CD4-positive, alpha-beta memory T cell (primary cell): ENCODE measurements at regions not wholly inside any gene's neighbourhood (a gene's known extent, or its start where the extent isn't known, plus 50 kb on each side); places are given as distances from the start of the nearest gene placed in this dataset.

ENCODE experiments used
- CTCF ChIA-PET: fragments of 350-600 bp; sonication (Branson Sonifier 250); formaldehyde crosslinking; loops from one replicate; lab custom pipeline; 2021; ENCODE audit warnings: inconsistent platforms; ENCODE audit not compliant: partially characterized antibody; lab: Charles Lee
- POLR2A ChIA-PET: fragments of 350-600 bp; sonication (Branson Sonifier 250); formaldehyde crosslinking; loops from one replicate; lab custom pipeline; 2021; ENCODE audit not compliant: partially characterized antibody; lab: Charles Lee
- DNase-seq, 5 donors: peaks; one replicate each; pipeline versions ENCODE4 v3.0.0 to v3.0.0-alpha.2; 2020 to 2022; ENCODE audit warnings: mixed read lengths in 1 of 5
- H3K27ac ChIP-seq: one replicate; pipeline ENCODE4 v1.7.0; 2013; ENCODE audit warnings: low read depth, low read length
- H3K27me3 ChIP-seq: 2 replicates; pipeline ENCODE4 v1.7.0; 2013; ENCODE audit warnings: mild to moderate bottlenecking, low read length, moderate library complexity; ENCODE audit not compliant: insufficient read depth
- H3K36me3 ChIP-seq: 2 replicates; pipeline ENCODE4 v1.7.0; 2013; ENCODE audit warnings: mild to moderate bottlenecking, low read length, moderate library complexity; ENCODE audit not compliant: insufficient read depth
- H3K4me1 ChIP-seq: 2 replicates; pipeline ENCODE4 v1.7.0; 2013; ENCODE audit warnings: mild to moderate bottlenecking, low read length, moderate library complexity; ENCODE audit not compliant: insufficient read depth
- H3K4me3 ChIP-seq, 2 donors: one replicate each; pipeline ENCODE4 v1.7.0; 2013; ENCODE audit warnings: low read length in 2 of 2, mild to moderate bottlenecking in 1 of 2
- H3K9me3 ChIP-seq, 2 donors: one replicate each; pipeline ENCODE4 v1.7.0; 2013; ENCODE audit warnings: low read length in 2 of 2, control low read depth in 1 of 2; ENCODE audit not compliant: control insufficient read depth in 1 of 2
- H3K27ac Mint-ChIP-seq, 7 donors: one replicate each; pipeline ENCODE4 v1.8.0; 2020 to 2021; ENCODE audit warnings: mixed read lengths in 7 of 7, mild to moderate bottlenecking in 6 of 7, inconsistent platforms in 3 of 7, moderate library complexity in 3 of 7
- H3K27me3 Mint-ChIP-seq, 2 donors: one replicate each; pipeline ENCODE4 v1.8.0; 2020 to 2021; ENCODE audit warnings: mixed read lengths in 2 of 2
- H3K36me3 Mint-ChIP-seq, 2 donors: one replicate each; pipeline ENCODE4 v1.8.0; 2020 to 2021; ENCODE audit warnings: mixed read lengths in 2 of 2, inconsistent platforms in 1 of 2, mild to moderate bottlenecking in 1 of 2
- H3K4me1 Mint-ChIP-seq, 4 donors: one replicate each; pipeline ENCODE4 v1.8.0; 2020 to 2021; ENCODE audit warnings: mixed read lengths in 4 of 4, mild to moderate bottlenecking in 1 of 4
- H3K4me3 Mint-ChIP-seq, 8 donors: one replicate each; pipeline ENCODE4 v1.8.0; 2020 to 2021; ENCODE audit warnings: mixed read lengths in 8 of 8, mild to moderate bottlenecking in 7 of 8, moderate library complexity in 6 of 8, inconsistent platforms in 3 of 8
- H3K9me3 Mint-ChIP-seq, 8 donors: one replicate each; pipeline ENCODE4 v1.8.0; 2020 to 2021; ENCODE audit warnings: mixed read lengths in 8 of 8, mild to moderate bottlenecking in 5 of 8, inconsistent platforms in 3 of 8, moderate library complexity in 1 of 8
- intact Hi-C: fragments of 100-400 bp; cut with micrococcal nuclease; formaldehyde crosslinking; loops from one replicate; pipeline ENCODE4 v1.15.1; 2023

DNA sequence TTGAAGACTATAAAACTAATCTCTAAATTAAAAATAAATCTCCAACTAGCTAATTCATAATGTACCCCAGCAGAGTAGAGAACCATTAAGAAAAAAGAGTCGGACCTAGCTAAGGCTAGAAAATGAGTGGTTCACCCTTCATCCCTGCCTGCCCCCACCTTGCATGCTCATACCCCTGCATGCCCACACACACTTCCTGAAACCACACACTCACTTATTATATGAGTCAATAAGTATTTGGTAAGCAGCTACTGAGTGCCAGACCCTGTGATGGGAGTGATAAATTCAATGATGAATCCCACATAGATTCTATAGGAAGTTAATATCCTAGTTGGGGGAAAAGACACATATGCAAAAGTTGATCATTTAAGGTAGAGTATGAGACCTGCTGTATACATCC is 152.9 kb upstream of the INHBA start:
- no peak overlapping the region for H3K27ac Mint-ChIP-seq
- Histone ChIP-seq H3K4me1 (no peaks in the 10 kb centered on the region), H3K36me3 (no peaks in the 10 kb centered on the region), H3K4me3 (no peak overlapping the region), H3K9me3 (no peaks in the 10 kb centered on the region), H3K27me3 (no peaks in the 10 kb centered on the region), H3K27ac (no peak overlapping the region)
- H3K9me3 Mint-ChIP-seq = peaks cover 0 to 3% (median 1%) of the 10 kb centered on the region in 8 donors
- H3K36me3 Mint-ChIP-seq = no peaks in the 10 kb centered on the region
- no peaks in the 10 kb centered on the region for H3K4me1 Mint-ChIP-seq
- intact Hi-C loops = no loop called here
- H3K27me3 Mint-ChIP-seq = peaks cover 3% of the 10 kb centered on the region in 2 donors
- CTCF ChIA-PET = no interaction called here
- DNase-seq = no peak
- POLR2A ChIA-PET = no interaction called here
- no peak overlapping the region for H3K4me3 Mint-ChIP-seq

DNA sequence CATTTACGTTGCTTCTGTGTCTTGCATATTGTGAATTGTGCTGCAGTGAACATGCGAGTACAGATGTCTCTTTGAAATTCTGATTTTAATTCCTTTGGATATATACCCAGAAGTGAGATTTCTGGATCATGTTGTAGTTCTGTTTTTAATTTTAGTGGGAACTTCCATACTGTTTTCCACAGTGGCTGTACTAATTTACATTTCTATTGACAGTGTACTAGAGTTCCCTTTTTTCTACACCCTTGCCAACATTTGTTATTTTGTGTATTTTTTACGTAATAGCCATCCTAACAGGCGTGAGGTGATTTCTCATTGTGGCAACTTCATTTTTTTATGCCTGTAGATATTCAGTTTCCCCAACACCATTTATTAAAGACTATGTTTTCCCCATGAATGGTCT is 144.7 kb upstream of the INHBA start:
- Mint-ChIP-seq H3K4me1 (no peaks in the 10 kb centered on the region), H3K4me3 (no peak overlapping the region), H3K27ac (no peak overlapping the region), H3K36me3 (no peaks in the 10 kb centered on the region), H3K9me3 (peaks cover 0 to 9% (median 5%) of the 10 kb centered on the region in 8 donors), H3K27me3 (peaks cover 0 to 2% of the 10 kb centered on the region in 2 donors)
- intact Hi-C loops = no loop called here
- Histone ChIP-seq H3K4me1 (no peaks in the 10 kb centered on the region), H3K27me3 (no peaks in the 10 kb centered on the region), H3K36me3 (no peaks in the 10 kb centered on the region), H3K4me3 (no peak overlapping the region), H3K9me3 (no peaks in the 10 kb centered on the region), H3K27ac (no peak overlapping the region)
- ChIA-PET CTCF (no interaction called here), POLR2A (no interaction called here)
- no peak for DNase-seq

DNA sequence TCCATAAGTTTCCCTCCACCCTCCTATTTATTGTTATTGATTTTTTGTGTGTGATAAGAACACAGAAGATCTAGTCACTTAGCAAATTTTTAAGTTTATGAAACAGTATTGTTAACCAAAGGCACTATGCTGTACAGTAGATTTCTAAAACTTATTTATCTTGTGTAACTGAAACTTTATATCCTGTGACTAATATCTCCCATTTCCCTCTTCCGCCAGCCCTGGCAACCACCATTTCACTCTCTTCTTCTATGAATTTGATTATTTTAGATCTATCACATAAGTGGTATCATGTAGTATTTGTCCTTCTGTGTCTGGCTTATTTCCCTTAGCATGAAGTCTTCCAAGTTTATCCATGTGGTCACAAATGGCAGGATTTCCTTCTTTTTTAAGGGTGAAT is 144.3 kb upstream of the INHBA start:
- Histone ChIP-seq H3K27me3 (no peaks in the 10 kb centered on the region), H3K4me3 (no peak overlapping the region), H3K9me3 (no peaks in the 10 kb centered on the region), H3K36me3 (no peaks in the 10 kb centered on the region), H3K27ac (no peak overlapping the region), H3K4me1 (no peaks in the 10 kb centered on the region)
- intact Hi-C loops = no loop called here
- Mint-ChIP-seq H3K4me1 (no peaks in the 10 kb centered on the region), H3K9me3 (peaks cover 0 to 9% (median 5%) of the 10 kb centered on the region in 8 donors), H3K27ac (no peak overlapping the region), H3K27me3 (peaks cover 0 to 2% of the 10 kb centered on the region in 2 donors), H3K36me3 (no peaks in the 10 kb centered on the region), H3K4me3 (peak overlapping the region in 1 of 8 donors; percentile 32)
- DNase-seq = no peak
- ChIA-PET CTCF (no interaction called here), POLR2A (no interaction called here)

DNA sequence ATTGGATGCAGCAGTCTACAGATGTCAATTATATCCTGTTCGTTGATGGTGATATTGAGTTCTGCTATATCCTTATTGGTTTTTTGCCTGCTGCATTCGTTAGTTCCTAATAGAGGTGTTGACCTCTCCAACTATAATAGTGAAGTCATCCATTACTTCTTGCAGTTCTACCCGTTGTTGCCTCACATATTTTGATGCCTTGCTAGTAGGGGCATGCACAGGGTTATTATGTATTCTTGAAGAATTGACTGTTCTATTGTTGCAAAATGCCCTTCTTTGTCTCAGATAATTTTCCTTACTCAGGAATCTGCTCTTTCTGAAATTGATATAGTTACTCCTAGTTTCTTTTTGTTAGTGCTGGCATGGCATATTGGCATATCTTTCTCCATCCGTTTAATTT is 140.1 kb upstream of the INHBA start:
- no peak overlapping the region for H3K27ac ChIP-seq
- no peaks in the 10 kb centered on the region for H3K27me3 ChIP-seq
- Mint-ChIP-seq H3K27ac (no peak overlapping the region), H3K27me3 (no peaks in the 10 kb centered on the region), H3K4me3 (no peak overlapping the region), H3K4me1 (no peaks in the 10 kb centered on the region), H3K9me3 (peaks cover 0 to 7% (median 3%) of the 10 kb centered on the region in 8 donors), H3K36me3 (no peaks in the 10 kb centered on the region)
- H3K4me1 ChIP-seq = no peaks in the 10 kb centered on the region
- DNase-seq = no peak
- no peaks in the 10 kb centered on the region for H3K9me3 ChIP-seq
- no peak overlapping the region for H3K4me3 ChIP-seq
- ChIA-PET POLR2A (no interaction called here), CTCF (no interaction called here)
- intact Hi-C loops = no loop called here
- no peaks in the 10 kb centered on the region for H3K36me3 ChIP-seq

DNA sequence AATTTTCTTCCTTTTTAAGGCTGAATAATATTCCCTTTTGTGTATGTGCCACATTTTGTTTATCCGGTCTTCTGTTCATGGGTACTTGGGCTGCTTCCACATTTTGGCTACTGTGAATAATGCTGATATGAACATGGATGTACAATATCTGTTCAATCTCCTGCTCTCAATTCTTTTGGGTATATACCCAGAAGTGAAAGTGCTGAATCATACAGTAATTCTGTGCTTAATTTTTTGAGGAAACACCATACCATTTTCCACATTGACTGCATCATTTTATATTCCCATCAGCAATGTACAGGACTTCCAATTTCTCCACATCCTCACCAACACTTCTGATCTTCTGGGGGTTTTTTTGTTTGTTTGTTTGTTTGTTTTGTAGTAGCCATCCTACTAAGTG is 135.0 kb upstream of the INHBA start:
- H3K9me3 ChIP-seq = no peaks in the 10 kb centered on the region
- no peaks in the 10 kb centered on the region for H3K36me3 ChIP-seq
- Mint-ChIP-seq H3K27ac (no peak overlapping the region), H3K36me3 (no peaks in the 10 kb centered on the region), H3K4me3 (no peak overlapping the region), H3K4me1 (no peaks in the 10 kb centered on the region), H3K9me3 (peaks cover 0 to 10% (median 6%) of the 10 kb centered on the region in 8 donors), H3K27me3 (no peaks in the 10 kb centered on the region)
- no peaks in the 10 kb centered on the region for H3K27me3 ChIP-seq
- intact Hi-C loops = no loop called here
- no peak for DNase-seq
- H3K4me1 ChIP-seq = no peaks in the 10 kb centered on the region
- ChIA-PET POLR2A (no interaction called here), CTCF (no interaction called here)
- no peak overlapping the region for H3K27ac ChIP-seq
- H3K4me3 ChIP-seq = no peak overlapping the region

DNA sequence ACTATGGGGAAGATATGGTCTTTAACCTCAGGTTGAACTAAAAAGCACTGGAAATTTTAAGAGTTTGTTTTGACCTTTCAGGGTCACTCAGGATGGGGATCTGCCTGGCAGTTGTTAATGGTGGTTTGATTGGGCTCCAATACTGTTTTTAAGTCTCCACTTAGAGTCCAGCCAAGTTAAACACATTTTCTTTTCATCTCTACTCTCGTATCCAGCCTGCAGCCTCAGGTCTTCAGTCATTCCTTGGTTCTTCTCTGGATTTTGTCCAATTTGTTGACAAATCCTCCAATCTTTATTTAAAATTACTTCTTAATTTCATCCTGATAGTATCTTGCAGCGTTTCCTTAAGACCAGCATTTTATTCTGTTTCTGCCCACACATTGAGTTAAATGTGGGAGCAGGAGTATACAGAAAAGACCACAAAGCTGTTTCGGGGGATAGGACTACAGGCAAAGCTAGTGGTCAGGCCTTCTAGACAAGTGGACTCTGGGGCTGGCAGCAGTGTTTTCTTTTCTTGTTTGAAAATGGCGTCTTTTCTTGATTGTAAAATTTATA is 133.2 kb upstream of the INHBA start:
- no peak overlapping the region for H3K27ac Mint-ChIP-seq
- no peaks in the 10 kb centered on the region for H3K27me3 Mint-ChIP-seq
- Histone ChIP-seq H3K4me1 (no peaks in the 10 kb centered on the region), H3K27ac (no peak overlapping the region), H3K36me3 (no peaks in the 10 kb centered on the region), H3K4me3 (no peak overlapping the region), H3K27me3 (no peaks in the 10 kb centered on the region), H3K9me3 (no peaks in the 10 kb centered on the region)
- ChIA-PET CTCF (no interaction called here), POLR2A (no interaction called here)
- H3K4me1 Mint-ChIP-seq = no peaks in the 10 kb centered on the region
- H3K36me3 Mint-ChIP-seq = no peaks in the 10 kb centered on the region
- intact Hi-C loops = no loop called here
- no peak for DNase-seq
- peaks cover 2 to 25% (median 8%) of the 10 kb centered on the region in 8 donors for H3K9me3 Mint-ChIP-seq
- H3K4me3 Mint-ChIP-seq = no peak overlapping the region

DNA sequence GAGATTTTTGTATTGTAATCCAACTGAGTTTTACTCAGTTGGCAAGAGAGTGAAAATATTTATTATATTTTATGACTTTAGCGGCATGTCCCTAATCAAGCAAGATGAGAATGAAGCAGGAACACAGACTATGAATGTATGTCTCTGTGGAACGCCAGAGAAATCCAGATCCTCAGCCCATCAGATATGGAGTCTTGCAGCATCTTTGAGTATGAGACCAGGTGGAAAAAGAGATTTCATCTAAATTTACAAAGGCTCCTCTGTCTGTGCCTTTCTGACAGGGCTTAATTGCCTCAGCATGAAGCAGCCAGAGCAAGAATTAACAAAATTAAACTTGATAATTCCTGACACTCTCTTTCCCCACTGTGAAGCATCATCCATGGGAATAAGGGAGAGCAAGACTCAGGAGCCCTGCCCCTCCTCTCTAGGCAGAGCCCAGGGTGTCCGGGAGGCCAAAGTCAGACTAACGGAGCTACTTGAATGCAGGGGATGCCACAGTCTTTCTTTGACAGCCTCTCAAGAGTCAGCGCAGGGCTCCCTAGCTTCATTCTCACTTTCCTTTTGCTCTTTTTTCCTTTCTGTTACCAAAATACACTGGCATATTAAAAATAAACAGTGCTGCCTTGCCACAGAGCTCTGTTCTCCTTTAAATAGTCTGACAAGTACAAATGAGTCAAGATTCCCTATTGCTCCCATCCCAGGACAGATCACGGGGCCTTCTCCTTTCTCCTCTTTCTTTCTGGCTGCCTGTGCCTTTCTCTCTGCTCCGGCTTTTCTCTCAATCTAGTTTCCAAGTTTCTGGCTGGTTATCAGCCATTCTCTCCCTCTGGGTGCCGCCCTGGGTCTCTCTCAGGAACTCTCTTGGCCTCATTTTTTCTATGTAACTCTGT is 132.2 kb upstream of the INHBA start:
- Mint-ChIP-seq H3K36me3 (no peaks in the 10 kb centered on the region), H3K9me3 (peaks cover 2 to 22% (median 9%) of the 10 kb centered on the region in 8 donors), H3K4me1 (no peaks in the 10 kb centered on the region), H3K27ac (no peak overlapping the region), H3K27me3 (no peaks in the 10 kb centered on the region), H3K4me3 (no peak overlapping the region)
- POLR2A ChIA-PET = no interaction called here
- Histone ChIP-seq H3K27me3 (no peaks in the 10 kb centered on the region), H3K4me3 (no peak overlapping the region), H3K27ac (no peak overlapping the region), H3K36me3 (no peaks in the 10 kb centered on the region), H3K9me3 (no peaks in the 10 kb centered on the region), H3K4me1 (no peaks in the 10 kb centered on the region)
- no peak for DNase-seq
- CTCF ChIA-PET = no interaction called here
- intact Hi-C loops = no loop called here
